OCI-LY1 (cell line): ENCODE measurements at regions not wholly inside any gene's neighbourhood (a gene's known extent, or its start where the extent isn't known, plus 50 kb on each side); places are given as distances from the start of the nearest gene placed in this dataset.

Source experiments
- EZH2 ChIP-seq: fragments of 200-600 bp; sonication (generic), shearing (Covaris generic); IDR thresholded peaks from 2 replicates; pipeline ENCODE4 v1.8.0; 2017; ENCODE audit warnings: borderline replicate concordance, mixed run types, mild to moderate bottlenecking, antibody characterized with exemption, low read length, moderate library complexity, mixed read lengths
- TF ChIP-seq, protein P1 (sequence below): fragments of 200-600 bp; sonication (generic), shearing (Covaris generic); IDR thresholded peaks from 2 replicates; pipeline ENCODE4 v1.5.1; 2017; ENCODE audit warnings: mild to moderate bottlenecking, antibody characterized with exemption, low read length, moderate library complexity, mixed read lengths

- TF ChIP-seq, protein P1, sequence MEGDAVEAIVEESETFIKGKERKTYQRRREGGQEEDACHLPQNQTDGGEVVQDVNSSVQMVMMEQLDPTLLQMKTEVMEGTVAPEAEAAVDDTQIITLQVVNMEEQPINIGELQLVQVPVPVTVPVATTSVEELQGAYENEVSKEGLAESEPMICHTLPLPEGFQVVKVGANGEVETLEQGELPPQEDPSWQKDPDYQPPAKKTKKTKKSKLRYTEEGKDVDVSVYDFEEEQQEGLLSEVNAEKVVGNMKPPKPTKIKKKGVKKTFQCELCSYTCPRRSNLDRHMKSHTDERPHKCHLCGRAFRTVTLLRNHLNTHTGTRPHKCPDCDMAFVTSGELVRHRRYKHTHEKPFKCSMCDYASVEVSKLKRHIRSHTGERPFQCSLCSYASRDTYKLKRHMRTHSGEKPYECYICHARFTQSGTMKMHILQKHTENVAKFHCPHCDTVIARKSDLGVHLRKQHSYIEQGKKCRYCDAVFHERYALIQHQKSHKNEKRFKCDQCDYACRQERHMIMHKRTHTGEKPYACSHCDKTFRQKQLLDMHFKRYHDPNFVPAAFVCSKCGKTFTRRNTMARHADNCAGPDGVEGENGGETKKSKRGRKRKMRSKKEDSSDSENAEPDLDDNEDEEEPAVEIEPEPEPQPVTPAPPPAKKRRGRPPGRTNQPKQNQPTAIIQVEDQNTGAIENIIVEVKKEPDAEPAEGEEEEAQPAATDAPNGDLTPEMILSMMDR = no peak
- no peak for TF ChIP-seq EZH2
These were observed 157.7 kb upstream of the LHX1 start for GRCh38 chr17:36779550-36779949.
